GM21528 (cell line): ENCODE measurements at regions not wholly inside any gene's neighbourhood (a gene's known extent, or its start where the extent isn't known, plus 50 kb on each side); places are given as distances from the start of the nearest gene placed in this dataset.
"Not testable (repeated sequence)": the region's sequence is repeated elsewhere in the genome, so short reads cannot be mapped to it uniquely, and the experiment has no call there.

Experiments
- ATAC-seq: cut with Tn5 transposase; IDR thresholded peaks from one replicate; pipeline ENCODE4 v1.9.1; 2021; ENCODE audit warnings: mild to moderate bottlenecking, moderate library complexity; ENCODE audit not compliant: unreplicated experiment, low FRiP score

DNA sequence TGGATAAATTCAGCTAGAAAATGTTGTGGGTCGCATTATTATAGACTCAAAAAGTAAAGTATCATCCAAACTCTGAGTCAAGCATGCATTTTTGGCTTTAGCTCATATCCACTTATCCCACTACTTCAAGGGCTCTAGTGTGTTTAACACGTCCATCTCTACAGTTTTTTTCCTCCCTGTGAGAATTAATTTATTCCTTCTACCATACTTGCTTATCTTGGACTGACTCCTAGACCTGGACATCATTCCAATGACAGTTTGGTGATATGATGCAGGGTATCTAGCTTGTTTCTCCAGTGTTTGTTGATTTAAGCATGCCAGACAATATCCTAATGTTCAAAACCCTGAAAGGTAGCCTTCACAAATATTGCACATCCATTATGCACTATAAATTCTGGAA, 1037.1 kb upstream of the INTU start:
- ATAC-seq: no peak

DNA sequence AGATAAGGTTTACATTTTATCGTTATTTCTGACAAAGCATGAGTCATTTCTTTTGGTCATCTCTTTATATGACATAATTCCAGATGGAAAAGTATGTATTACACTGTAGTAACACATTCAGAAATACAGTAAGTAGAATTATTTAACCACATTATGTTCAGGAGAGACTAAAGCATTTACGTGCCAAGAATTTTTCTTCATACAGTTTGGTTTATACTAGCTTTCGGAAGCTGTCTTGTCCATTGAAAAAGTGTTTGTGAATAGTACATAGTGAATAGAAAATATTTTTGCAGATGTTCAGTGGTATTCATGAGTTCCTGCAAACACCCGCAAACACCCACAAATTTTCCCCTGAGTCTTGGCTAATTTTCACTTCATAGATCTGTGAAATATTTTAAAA, 1033.0 kb upstream of the INTU start:
- no peak for ATAC-seq

DNA sequence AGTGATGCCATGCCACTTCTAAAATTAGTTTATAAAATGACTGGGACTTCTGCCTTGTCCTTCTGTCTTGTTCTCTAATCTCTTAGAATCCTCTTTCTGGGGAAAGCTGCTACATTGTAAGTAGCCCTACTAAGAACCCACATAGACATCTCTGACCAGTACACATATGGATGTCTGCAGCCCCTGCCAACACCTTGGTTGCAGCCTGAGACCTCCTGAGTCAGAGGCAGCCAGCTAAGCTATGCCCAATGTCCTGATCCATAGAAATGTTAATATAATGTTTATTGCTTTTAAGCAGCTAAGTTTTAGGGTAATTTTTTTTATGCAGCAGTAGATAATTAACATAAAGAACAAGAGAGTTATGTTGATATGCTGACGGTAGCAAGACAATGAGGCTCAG, 1029.5 kb upstream of the INTU start:
- no peak for ATAC-seq

DNA sequence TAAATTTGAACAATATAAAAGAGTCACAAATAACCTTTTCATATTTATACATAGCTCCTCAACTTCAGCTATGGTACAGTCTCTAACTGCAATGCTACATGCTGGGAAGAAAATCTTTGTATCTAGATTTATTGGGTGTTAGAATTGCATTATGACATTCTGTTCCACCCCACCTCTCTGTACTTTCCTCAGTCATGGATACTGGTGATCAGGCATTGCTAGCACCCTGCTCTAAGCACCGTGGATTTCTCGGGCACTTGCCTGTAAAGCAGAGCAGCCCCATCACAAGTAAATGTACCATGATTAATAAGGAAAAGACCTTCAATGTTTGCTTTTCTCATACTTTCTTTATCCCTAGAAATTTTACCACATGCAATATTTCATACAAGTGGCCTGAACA, 1028.9 kb upstream of the INTU start:
- ATAC-seq: no peak

DNA sequence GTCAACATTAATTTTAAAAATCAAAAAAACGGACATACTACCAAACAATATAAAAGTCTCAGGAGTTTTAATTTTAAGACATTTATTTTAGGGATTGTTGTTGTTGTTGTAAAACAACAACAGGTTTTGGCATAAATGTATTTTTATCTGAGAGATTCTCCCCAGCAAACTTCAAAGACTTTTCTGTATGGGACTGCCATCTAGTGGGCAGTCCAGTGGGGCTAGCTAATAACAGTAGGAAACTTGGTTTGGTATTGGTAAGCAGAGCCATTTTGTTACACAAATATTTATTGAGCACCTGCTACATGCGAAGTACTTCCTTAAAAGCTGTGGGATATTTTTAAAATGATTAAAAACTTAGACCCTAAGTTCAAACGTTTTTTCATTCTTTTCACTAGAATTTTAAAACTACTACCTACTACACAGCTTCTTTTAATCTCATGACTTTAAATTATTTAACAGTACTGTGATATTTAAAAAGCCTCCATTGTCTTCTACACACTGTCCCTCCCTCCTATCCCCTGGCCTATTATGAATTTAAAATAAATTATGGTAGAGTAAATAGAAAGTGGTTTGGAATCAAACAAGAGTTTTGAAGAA, 1028.4 kb upstream of the INTU start:
- peak; percentile 70 for ATAC-seq

DNA sequence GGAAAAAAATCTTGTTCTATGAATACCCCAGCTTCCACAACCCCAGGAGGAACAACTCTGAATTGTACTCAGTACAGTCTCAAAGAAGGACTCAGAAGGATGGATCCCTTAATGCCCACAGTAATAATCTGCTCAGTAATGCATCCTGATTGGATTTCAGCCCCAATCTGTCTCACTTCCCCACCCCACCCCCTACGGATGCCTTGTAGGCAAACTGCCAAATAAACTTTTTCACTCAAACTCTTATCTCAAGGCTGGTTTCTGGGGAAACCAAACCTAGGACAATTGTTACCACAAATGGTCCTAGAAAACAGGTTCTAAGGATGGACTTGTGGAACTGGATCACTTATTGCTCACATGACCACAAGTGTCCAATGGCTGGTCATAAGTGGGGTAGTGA, 1021.8 kb upstream of the INTU start:
- no peak for ATAC-seq

DNA sequence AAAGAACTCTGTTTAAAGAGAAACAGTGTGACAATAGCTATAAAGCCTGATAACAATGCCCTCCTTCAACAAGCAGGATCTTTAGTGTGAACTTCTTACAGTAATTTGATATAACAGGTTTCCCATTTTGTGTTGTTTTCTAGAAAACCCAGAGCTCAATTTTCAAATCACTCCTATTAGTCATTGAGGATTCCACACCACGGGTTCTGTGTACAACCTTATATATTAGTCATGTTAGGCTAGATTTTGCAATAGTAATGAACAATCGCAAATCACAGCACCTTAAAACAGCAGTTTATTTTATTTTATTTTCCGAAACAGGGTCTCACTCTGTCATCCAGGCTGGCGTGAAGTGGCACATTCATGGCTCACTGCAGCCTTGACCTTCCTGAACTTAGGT, 1020.9 kb upstream of the INTU start:
- ATAC-seq: no peak

DNA sequence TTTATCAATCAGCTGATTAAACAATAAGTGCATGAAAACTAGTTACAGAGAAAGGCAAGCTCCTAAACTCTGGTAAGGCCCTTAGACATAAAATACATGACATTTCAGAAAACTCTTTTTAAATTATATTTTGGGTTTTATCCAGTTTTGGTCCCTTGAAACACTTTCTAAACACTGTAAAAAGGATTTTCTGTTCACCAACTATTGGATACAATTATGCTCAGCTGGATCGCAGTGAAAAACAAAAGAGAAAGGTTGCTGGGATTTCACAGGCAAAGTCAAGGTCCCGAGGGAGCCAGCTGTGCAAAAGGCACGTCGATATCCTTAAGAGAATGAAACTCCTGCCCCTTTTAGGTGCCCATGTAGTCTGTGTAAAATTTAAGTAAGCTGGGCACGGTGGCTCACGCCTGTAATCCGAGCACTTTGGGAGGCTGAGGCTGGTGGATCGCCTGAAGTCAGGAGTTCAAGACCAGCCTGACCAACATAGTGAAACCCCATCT, 1018.4 kb upstream of the INTU start:
- no peak for ATAC-seq

DNA sequence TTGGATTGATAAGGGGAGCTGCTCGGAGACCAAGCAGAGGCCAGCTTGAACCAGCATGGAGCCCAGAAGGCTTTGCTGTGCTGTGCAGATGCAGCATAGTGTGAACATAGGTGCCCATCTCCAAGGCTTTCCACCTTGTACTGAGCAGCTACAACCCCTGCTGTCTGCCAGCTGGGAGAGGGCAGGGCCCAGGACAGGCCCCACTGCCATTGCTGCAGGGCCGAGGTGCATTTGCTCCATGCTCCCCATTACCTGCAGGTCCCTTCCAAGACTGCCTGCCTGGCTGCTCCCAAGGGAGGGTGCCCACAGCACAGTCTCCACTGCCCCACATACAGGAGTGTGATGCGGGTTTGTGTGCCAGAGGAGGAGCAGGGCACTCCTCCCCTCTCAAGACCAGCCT, 1016.0 kb upstream of the INTU start:
- no peak for ATAC-seq

DNA sequence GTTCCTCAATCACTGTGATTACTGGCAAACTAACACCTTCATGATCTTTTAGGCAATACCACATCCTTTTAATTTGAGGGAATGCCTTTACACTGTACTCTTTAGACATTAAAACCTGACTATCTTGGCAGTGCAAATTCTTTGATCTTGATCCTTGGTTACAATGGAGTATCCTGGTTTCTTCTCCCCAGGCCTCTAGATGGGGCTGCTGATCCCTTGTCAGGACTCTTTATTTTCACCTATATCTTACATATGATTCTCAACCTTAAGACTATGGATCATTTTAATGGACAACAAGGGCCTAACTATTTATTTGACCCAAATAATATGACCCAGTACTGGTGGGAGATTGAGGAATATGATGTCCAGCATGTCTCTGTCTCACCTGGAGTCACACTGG, 1005.5 kb upstream of the INTU start:
- ATAC-seq: no peak

DNA sequence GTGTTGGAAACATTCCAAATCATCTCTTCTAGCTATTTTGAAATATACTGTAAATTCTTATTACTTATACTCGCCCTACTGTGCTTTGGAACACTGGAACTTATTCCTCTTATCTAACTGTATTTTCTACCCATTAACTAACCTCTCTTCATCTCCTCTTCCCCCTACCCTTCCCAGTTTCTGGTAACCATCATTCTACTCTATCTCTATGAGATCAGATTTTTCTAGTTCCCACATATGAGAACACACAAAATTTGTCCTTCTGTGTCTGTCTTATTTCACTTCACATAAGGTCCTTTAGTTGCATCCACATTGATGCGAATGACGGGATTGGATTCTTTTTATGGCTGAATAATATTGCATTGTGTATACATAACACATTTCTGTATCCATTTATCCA, 1003.8 kb upstream of the INTU start:
- no peak for ATAC-seq

DNA sequence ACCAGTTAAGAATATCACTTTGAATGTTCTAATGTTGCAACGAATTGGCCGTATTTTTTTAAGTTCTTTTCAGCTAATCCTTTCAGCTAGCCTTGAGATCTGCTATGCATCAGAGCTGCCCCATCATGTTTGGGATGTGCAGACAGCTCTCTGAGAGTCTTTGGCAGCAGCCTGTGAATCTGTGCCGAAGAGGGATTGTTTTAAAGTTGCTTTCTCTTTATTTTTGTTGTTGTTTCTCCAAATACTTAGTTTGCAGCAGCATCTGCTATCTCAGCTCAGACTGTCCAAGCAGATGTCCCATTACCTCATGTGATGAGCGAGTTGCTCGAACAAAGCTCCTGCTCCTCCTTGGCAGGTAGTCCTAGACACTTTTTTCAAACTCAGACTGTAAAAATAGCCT, 1002.5 kb upstream of the INTU start:
- ATAC-seq: no peak

DNA sequence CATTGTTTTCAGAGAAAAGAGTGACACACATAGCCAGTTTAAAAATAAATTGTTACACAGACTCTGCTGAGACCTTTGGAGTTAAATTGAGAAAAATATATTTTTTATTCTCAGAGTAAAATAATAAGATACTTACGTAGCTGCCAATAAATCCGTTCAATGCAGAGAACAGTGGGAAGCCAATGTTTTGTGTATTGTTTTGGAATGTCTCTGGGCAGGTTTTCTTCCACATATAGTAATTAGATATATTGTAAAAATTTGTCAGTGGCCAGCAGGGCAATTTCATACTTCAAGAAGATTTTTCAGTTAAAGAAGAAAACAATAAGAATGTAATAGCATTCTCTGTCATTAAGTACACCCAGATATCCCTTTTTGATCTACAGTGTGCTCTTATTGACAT, 999.5 kb upstream of the INTU start:
- no peak for ATAC-seq

DNA sequence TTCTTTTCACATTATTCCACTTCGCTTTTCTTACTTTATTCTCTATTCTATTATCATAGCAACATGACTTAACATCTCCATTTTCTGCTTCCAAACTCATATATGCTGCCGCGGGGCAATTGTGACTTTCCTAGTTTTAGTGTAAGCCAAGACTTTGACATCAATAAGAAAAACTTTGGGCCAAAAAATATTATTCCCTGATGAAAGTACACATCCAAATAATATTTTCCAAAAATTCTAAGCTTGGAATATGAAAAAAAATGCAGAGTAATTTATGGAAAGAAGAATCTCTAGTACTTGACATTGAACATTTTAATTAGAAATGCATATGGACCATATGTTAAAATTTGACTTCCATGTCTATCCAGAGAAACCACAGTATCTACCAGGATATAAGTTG, 995.1 kb upstream of the INTU start:
- no peak for ATAC-seq

DNA sequence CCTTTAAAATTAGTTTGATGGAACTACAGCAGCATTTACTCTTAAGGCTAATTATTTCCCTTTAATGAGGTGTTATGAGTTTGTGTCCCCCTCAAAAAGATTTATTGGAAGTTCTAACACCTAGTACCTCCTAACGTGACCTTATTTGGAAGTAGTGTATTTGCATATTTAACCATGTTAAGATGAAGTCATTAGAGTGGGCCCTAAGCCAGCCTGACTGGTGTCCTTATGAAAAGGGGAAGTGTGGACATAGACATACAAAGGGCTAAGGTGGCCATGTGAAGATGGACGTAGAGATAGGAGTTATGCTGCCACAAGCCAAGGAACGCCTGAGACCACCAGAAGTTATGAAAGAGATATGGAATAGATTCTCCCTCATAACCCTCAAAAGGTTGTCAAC, 985.4 kb upstream of the INTU start:
- ATAC-seq: no peak

DNA sequence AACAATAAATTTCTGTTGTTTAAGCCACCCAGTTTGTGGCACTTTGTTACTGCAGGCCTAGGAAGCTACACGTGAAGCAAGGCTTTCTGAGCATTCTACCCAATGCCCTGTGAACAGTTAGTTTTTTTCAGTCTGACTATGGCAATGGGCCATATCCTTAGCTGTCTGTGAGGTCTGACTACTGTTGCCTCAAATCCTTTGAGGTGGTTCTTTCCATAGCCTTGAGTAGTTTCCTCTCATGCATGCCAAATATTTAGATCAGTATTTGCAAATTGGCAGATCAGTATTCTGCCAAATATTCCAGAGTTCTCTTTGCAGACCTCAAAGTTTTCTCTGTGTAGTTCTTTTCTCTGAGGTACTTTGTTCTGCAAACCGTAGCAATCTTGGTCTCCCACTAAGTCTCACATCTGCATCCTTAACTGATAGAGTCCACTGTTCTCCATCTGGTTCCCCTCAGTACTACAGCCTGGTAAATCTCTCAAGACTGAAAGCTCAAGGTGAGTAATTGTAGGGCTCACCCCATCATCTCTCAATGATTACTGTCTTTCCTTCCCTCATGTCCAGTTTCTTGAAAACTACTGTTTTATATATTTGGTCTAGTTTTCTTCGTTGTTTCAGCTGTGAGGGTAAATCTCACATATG, 984.9 kb upstream of the INTU start:
- ATAC-seq: no peak

DNA sequence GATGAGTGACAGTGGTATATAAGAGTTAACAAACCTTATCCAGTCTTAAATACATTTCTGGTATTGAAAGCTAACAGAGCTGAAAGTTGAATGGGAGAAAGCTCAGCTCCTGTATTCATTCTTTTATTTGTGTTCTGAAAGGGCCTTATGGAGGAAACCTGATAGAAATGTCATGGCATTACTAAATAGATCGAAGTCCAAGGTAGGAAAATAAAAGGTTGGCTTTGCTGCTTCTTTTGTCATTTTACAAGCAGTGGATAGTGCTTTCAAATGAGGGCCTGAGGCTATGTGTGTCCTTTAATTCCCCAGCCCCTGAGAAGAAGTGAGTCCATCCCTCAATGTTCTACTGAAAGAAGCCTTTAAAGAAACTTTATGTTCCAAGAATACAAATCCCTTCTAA, 974.3 kb upstream of the INTU start:
- ATAC-seq: no peak

DNA sequence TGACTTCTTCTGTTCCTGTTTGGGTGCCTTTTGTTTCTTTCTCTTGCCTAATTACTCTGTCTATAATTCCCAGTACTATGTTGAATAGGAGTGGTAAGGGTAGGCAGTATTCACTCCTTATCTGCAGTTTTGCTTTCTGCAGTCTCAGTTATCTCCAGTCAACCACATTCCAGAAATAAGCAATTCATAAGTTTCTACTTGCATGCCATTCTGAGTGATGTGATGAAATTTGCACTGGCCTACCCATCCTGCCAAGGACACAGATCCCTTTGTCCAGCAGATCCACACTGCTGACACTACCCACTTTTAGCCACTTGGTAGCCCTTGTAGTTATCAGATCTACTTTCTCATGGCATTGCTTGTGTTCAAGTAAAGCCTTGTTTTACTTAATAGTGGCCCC, 971.6 kb upstream of the INTU start:
- no peak for ATAC-seq

DNA sequence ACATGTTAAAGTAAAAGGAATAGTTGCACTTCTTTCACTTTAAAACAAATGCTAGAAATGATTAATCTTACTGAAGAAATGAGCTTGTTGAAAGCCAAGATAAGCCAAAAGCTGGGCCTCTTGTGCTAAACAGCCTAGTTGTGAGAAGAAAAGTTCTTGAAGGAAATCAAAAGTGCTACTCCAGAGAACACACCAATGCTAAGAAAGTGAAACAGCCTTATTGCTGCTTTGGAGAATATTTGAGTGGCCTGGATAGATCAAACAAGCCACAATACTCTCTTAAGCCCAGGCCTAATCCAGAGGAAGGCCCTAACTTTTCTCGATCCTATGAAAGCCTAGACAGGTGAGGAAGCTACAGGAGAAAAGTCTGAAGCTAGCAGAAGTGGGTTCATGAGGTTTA, 967.9 kb upstream of the INTU start:
- no peak for ATAC-seq

DNA sequence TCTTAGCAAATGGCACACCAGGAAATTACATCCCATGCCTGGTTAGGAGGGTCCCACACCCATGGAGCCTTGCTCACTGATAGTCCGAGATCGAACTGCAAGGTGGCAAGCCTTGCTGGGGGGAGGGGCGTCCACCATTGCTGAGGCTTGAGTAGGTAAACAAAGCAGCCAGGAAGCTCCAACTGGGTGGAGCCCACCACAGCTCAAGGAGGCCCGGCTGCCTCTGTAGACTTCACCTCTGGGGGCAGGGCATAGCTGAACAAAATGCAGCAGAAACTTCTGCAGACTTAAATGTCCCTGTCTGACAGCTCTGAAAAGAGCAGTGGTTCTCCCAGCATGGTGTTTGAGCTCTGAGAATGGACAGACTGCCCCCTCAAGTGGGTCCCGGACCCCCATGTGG, 962.7 kb upstream of the INTU start:
- ATAC-seq: not testable (repeated sequence)

DNA sequence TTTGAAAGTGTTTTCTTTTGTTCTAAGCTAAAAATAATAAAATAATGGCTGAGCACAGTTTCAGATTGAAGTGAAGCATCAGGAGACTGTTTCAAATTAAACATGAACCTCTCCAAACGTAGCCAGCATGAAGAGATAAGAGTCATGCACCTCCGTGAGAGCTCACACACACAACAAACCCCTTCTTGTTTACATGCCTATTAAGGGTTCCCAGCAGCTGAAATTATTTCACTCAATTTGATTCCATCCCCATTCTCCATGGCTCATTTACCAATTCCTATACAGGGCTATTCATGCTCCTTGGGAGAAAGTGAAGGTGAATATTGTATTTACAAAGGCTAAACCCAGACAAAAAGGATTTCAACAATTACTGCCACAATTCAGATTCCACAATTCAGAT, 954.1 kb upstream of the INTU start:
- no peak for ATAC-seq

DNA sequence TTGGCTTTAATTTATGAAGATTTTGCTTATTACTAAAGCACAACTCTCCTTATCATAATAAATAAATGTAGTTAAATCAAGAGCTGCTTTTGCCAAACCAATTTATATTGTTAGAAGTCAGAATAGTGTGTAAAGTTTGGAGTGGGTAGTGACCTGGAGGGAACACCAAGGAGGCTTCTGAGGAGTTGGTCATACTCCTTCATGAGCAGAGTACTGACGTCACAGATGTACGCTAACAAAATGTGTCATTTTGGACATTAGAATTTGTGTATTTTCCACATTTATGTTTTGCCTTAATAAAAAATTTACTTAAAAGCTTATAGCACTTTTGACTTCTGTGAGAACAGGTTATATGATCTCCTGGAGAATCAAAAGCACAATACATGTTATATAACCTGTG, 953.5 kb upstream of the INTU start:
- ATAC-seq: no peak

DNA sequence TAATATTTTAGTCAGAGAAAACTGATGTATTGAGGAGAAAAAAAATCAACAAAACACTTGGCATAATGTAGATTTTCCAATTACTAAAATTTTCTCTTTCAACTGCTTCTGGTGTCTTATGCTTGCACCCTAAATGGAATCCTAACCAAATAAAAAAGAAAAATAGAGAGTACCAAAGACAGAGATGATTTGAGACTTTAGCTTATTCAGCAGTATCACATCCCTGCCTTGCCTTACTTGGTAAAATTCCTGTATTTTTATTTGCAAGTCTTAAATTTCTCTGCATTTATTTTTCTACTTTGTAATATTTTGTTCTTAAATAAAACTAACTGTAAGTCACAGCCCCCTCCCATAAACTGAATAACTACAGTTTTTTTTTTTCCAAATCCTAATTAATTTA, 950.5 kb upstream of the INTU start:
- no peak for ATAC-seq
